ENCODE measurements at regions not wholly inside any gene's neighbourhood (a gene's known extent, or its start where the extent isn't known, plus 50 kb on each side); places are given as distances from the start of the nearest gene placed in this dataset.

DNA sequence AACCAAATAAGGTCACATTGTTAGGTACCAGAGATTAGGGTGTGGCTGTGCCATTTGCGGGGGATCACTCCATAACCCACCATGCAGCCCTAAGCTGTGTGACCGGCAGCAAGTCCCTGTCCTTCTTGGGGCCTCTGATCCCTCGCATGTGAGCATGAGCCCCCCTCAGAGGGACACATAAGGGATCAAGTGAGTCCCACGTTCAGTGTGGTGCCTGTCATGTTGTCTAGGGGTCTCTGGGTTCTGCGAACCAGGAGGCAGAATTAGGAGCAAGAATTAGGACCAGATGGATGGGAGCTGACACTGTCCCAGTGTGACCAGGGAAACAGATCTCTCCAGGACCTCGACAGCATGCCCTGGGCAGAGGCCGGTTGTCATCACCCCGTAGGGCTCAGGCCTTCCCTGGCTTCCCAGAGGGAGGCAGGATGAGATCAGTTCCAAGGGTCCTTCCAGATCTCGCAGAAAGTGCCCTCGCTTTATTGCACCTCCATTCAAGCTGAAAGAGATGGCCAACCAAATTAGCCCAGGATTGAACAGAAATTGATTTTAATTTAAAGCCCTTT lies 113.2 kb upstream of the OTOS start:
- Histone ChIP-seq H3K4me2 (no peak overlapping the region), H3F3A (ENCODE audit: low read depth) (no peaks in the 10 kb centered on the region), H3K9ac (no peak overlapping the region), H3K9me3 (ENCODE audit: low read depth) (no peaks in the 10 kb centered on the region), H3K79me2 (ENCODE audit: low read depth) (no peaks in the 10 kb centered on the region), H3K27ac (no peak overlapping the region), H2AFZ (replicated peaks) (no peak overlapping the region), H3K4me3 (no peak overlapping the region), H4K20me1 (ENCODE audit: low read depth) (no peaks in the 10 kb centered on the region), H3K27me3 (no peaks in the 10 kb centered on the region), H3K36me3 (no peaks in the 10 kb centered on the region), H3K4me1 (peaks cover 19% of the 10 kb centered on the region)
- Mint-ChIP-seq H3K27me3 (ENCODE audit: insufficient read depth, low read depth) (peaks cover 14% of the 10 kb centered on the region), H3K9me3 (peaks cover 2% of the 10 kb centered on the region), H3K27ac (no peak overlapping the region), H3K4me3 (no peak overlapping the region), H3K36me3 (no peaks in the 10 kb centered on the region), H3K4me1 (peaks cover 34% of the 10 kb centered on the region)
- TF ChIP-seq EZH2phosphoT487 (IDR thresholded peaks at IDR 0.05), result no peak
- TF ChIP-seq EZH2 (IDR thresholded peaks at IDR 0.05), result no peak
- TF ChIP-seq, protein P1, sequence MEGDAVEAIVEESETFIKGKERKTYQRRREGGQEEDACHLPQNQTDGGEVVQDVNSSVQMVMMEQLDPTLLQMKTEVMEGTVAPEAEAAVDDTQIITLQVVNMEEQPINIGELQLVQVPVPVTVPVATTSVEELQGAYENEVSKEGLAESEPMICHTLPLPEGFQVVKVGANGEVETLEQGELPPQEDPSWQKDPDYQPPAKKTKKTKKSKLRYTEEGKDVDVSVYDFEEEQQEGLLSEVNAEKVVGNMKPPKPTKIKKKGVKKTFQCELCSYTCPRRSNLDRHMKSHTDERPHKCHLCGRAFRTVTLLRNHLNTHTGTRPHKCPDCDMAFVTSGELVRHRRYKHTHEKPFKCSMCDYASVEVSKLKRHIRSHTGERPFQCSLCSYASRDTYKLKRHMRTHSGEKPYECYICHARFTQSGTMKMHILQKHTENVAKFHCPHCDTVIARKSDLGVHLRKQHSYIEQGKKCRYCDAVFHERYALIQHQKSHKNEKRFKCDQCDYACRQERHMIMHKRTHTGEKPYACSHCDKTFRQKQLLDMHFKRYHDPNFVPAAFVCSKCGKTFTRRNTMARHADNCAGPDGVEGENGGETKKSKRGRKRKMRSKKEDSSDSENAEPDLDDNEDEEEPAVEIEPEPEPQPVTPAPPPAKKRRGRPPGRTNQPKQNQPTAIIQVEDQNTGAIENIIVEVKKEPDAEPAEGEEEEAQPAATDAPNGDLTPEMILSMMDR (IDR thresholded peaks at IDR 0.05), result no peak
- no peak for DNase-seq (ENCODE audit: low spot score)

DNA sequence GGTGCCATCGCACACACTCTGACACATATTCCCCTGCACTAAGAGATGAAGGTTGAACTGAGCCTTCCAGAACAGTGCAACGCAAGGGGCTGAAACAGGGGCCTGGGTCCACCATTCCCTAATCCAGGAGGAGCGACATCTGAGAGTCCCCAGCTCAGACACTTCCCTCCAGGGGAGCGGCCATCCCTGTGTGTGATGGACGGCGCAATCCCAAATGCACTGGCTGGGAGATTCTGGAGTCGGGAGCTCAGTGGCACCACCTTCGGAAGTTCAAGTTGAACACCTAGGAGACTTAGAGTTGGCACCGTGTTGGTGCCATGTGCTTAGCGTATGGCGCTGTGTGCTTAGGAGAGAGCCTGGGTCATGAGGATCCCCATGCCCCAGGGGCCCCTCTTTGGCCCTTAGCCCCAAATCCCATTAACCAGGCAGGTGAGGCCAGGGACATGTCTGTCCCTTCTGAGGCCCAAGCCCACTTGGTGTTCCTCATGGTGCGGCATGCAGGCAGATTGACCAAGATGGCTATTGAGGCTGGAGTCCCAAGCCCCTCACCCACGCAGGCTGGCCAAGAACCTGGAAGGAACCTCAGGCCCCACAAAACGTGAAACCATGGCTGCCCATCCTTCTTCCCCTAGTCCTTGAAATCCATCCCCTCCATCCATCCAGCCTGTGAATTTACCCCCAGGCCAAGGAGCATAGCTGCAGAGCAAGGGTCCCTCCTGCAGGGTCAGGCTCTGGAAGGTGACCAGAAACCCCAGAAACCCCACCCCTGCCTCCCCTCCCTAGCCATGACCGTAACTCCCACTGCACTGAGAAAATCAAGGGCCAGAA lies 114.1 kb upstream of the OTOS start:
- peaks cover 18% of the 10 kb centered on the region for H3K4me1 ChIP-seq
- TF ChIP-seq, protein P1 (IDR thresholded peaks at IDR 0.05), result no peak
- TF ChIP-seq EZH2 (IDR thresholded peaks at IDR 0.05) (no peak), EZH2phosphoT487 (IDR thresholded peaks at IDR 0.05) (no peak)
- no peak overlapping the region for H3K27ac ChIP-seq
- Mint-ChIP-seq H3K27me3 (ENCODE audit: insufficient read depth, low read depth) (peaks cover 13% of the 10 kb centered on the region), H3K4me1 (peaks cover 31% of the 10 kb centered on the region), H3K4me3 (no peak overlapping the region), H3K27ac (peak overlapping the region; percentile 69), H3K36me3 (no peaks in the 10 kb centered on the region), H3K9me3 (peaks cover 2% of the 10 kb centered on the region)
- H3K9me3 ChIP-seq (ENCODE audit: low read depth), result no peaks in the 10 kb centered on the region
- no peak for DNase-seq (ENCODE audit: low spot score)
- H3K27me3 ChIP-seq, result no peaks in the 10 kb centered on the region
- H3F3A ChIP-seq (ENCODE audit: low read depth), result no peaks in the 10 kb centered on the region
- no peak overlapping the region for H3K4me3 ChIP-seq
- H3K79me2 ChIP-seq (ENCODE audit: low read depth), result no peaks in the 10 kb centered on the region
- no peak overlapping the region for H3K9ac ChIP-seq
- no peaks in the 10 kb centered on the region for H4K20me1 ChIP-seq (ENCODE audit: low read depth)
- H3K4me2 ChIP-seq, result no peak overlapping the region
- H3K36me3 ChIP-seq, result no peaks in the 10 kb centered on the region
- no peak overlapping the region for H2AFZ ChIP-seq (replicated peaks)

DNA sequence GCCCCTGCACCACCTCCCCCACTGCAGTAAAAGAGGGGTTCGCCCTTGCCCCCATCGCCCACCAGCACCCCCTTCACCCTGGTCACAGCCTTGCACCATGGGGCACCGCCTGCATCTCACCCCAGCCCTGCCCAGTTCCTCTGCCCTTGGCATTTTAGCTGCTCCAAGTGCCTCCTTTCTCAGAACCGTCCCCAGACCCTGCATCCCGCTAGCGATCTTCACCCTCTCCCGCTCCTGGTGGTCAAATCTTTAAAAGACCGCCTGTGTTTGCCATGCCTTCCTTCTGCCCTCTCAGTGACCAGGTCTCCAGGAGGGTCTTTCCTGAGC lies 114.7 kb upstream of the OTOS start:
- no peaks in the 10 kb centered on the region for H3K36me3 Mint-ChIP-seq
- no peaks in the 10 kb centered on the region for H3K79me2 ChIP-seq (ENCODE audit: low read depth)
- no peaks in the 10 kb centered on the region for H3K9me3 ChIP-seq (ENCODE audit: low read depth)
- H3K36me3 ChIP-seq, result no peaks in the 10 kb centered on the region
- H3K4me1 ChIP-seq, result peaks cover 12% of the 10 kb centered on the region
- H3K9me3 Mint-ChIP-seq, result peaks cover 2% of the 10 kb centered on the region
- H3K9ac ChIP-seq, result no peak overlapping the region
- peaks cover 25% of the 10 kb centered on the region for H3K4me1 Mint-ChIP-seq
- H3K27me3 ChIP-seq, result no peaks in the 10 kb centered on the region
- no peak overlapping the region for H3K4me3 Mint-ChIP-seq
- TF ChIP-seq EZH2phosphoT487 (IDR thresholded peaks at IDR 0.05) (no peak), EZH2 (IDR thresholded peaks at IDR 0.05) (no peak)
- TF ChIP-seq, protein P1 (IDR thresholded peaks at IDR 0.05), result no peak
- H3F3A ChIP-seq (ENCODE audit: low read depth), result no peaks in the 10 kb centered on the region
- H3K27me3 Mint-ChIP-seq (ENCODE audit: insufficient read depth, low read depth), result peaks cover 15% of the 10 kb centered on the region
- no peak overlapping the region for H3K27ac ChIP-seq
- no peaks in the 10 kb centered on the region for H4K20me1 ChIP-seq (ENCODE audit: low read depth)
- DNase-seq (ENCODE audit: low spot score), result no peak
- H3K4me2 ChIP-seq, result no peak overlapping the region
- peak overlapping the region; percentile 51 for H3K27ac Mint-ChIP-seq
- no peak overlapping the region for H2AFZ ChIP-seq (replicated peaks)
- no peak overlapping the region for H3K4me3 ChIP-seq
